ENCODE measurements at regions not wholly inside any gene's neighbourhood (a gene's known extent, or its start where the extent isn't known, plus 50 kb on each side); places are given as distances from the start of the nearest gene placed in this dataset.

DNA sequence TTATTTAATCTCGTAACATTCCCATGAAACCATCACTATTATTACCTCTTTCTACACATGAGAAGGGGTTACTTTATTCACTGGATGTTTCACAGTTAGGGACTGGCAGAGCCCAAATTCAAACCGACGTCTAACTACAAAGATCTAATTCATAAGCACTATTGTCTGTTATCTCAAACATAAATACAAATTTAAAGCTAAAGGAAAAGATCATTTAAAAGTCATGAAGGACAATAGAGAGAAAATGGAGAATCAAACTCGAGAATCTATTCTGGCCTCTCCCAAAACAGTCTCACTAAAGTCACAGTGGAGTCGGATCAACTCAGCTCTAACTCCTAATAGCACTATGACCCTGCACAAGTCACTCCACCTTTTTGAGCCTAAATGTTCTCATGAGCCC lies 287.7 kb downstream of the ZIC4 start:
- Histone ChIP-seq H2AFZ (ENCODE audit: low read depth, low read length, poor library complexity, severe bottlenecking) (peak overlapping the region; percentile 31), H3K27ac (ENCODE audit: low read depth, low read length) (no peak overlapping the region), H3K4me1 (ENCODE audit: control insufficient read depth in 1 of 2, insufficient read depth in 2 of 2, low read length in 2 of 2) (peaks cover 0 to 5% of the 10 kb centered on the region in 2 experiments; a peak in 2 of 4 replicates), H3K9ac (ENCODE audit: low read length) (no peak overlapping the region), H4K20me1 (ENCODE audit: insufficient read depth) (no peaks in the 10 kb centered on the region), H3K9me2 (ENCODE audit: insufficient read depth) (no peaks in the 10 kb centered on the region), H3K4me3 (replicated peaks in 1 of 2; ENCODE audit: low read depth in 1 of 2, low read length in 2 of 2) (no peak overlapping the region), H3K36me3 (ENCODE audit: control insufficient read depth in 1 of 2, insufficient read depth in 2 of 2, low read length in 2 of 2) (no peaks in the 10 kb centered on the region), H3K9me3 (ENCODE audit: control insufficient read depth in 1 of 2, insufficient read depth in 1 of 2, low read depth in 1 of 2, low read length in 2 of 2) (no peaks in the 10 kb centered on the region), H3K4me2 (ENCODE audit: low read length) (no peak overlapping the region), H3K79me2 (ENCODE audit: insufficient read depth, low read length) (no peaks in the 10 kb centered on the region), H3K27me3 (ENCODE audit: insufficient read depth, low read length) (no peaks in the 10 kb centered on the region)
- intact Hi-C loops (cut with micrococcal nuclease), result loop anchor here (10.0 kb wide), 1 partner anchor 956 kb away; no protein-coding TSS in a partner anchor
- ATAC-seq (no peak), DNase-seq (ENCODE audit: low read depth, low spot score) (no peak)
- ChIA-PET POLR2A (no interaction called here), RAD21 (ENCODE audit: low non-redundant PET in 1 of 2, low total read pairs in 2 of 2, uncharacterized antibody in 2 of 2, unreplicated experiment in 2 of 2) (no interaction called here), CTCF (interaction anchor here (1.8 kb wide), 1 partner anchor 301 kb away, joined by 5 read pairs; no protein-coding TSS in a partner anchor)
- TF ChIP-seq ZNF274 (IDR thresholded peaks at IDR 0.05; ENCODE audit: low read depth, low read length), result no peak
- no TSS peak for BruUV-seq (replicated peaks)

DNA sequence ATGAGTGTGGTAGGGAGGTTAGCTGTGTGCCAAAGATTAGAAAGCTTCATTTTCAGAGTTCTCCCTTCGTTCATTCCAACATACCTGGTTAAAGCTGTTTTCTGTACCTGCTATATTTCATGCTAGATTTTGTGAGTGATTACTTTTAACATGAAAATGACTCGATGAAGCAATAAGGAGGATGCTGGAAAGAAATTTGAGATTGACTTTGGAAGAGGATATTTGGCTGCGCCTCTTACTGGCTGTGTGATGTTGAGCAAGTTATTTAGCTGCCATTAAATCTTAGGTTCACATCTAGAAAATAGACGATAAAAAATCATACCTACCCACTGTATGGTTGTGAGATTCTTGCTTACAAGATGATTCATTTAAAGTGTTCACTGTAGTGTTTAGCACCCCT lies 288.7 kb downstream of the ZIC4 start:
- no TSS peak for BruUV-seq (replicated peaks)
- Histone ChIP-seq H3K9me2 (ENCODE audit: insufficient read depth) (no peaks in the 10 kb centered on the region), H3K27ac (ENCODE audit: low read depth, low read length) (no peak overlapping the region), H3K4me2 (ENCODE audit: low read length) (no peak overlapping the region), H3K27me3 (ENCODE audit: insufficient read depth, low read length) (no peaks in the 10 kb centered on the region), H3K9me3 (ENCODE audit: control insufficient read depth in 1 of 2, insufficient read depth in 1 of 2, low read depth in 1 of 2, low read length in 2 of 2) (no peaks in the 10 kb centered on the region), H2AFZ (ENCODE audit: low read depth, low read length, poor library complexity, severe bottlenecking) (no peak overlapping the region), H3K36me3 (ENCODE audit: control insufficient read depth in 1 of 2, insufficient read depth in 2 of 2, low read length in 2 of 2) (no peaks in the 10 kb centered on the region), H3K4me1 (ENCODE audit: control insufficient read depth in 1 of 2, insufficient read depth in 2 of 2, low read length in 2 of 2) (peaks cover 0 to 11% of the 10 kb centered on the region in 2 experiments; a peak in 2 of 4 replicates), H3K9ac (ENCODE audit: low read length) (no peak overlapping the region), H4K20me1 (ENCODE audit: insufficient read depth) (no peaks in the 10 kb centered on the region), H3K4me3 (replicated peaks in 1 of 2; ENCODE audit: low read depth in 1 of 2, low read length in 2 of 2) (no peak overlapping the region), H3K79me2 (ENCODE audit: insufficient read depth, low read length) (no peaks in the 10 kb centered on the region)
- ChIA-PET POLR2A (no interaction called here), CTCF (interaction anchor here (1.2 kb wide), 3 partner anchors 369 to 960 kb away, joined by 3 to 4 read pairs (median 3); no protein-coding TSS in a partner anchor), RAD21 (ENCODE audit: low non-redundant PET in 1 of 2, low total read pairs in 2 of 2, uncharacterized antibody in 2 of 2, unreplicated experiment in 2 of 2) (no interaction called here)
- DNase-seq (ENCODE audit: low read depth, low spot score) (no peak), ATAC-seq (no peak)
- intact Hi-C loops (cut with micrococcal nuclease), result loop anchor here (10.0 kb wide), 1 partner anchor 957 kb away; no protein-coding TSS in a partner anchor
- TF ChIP-seq EZH2phosphoT487 (IDR thresholded peaks at IDR 0.05; ENCODE audit: borderline replicate concordance), result no peak
- TF ChIP-seq, protein P1, sequence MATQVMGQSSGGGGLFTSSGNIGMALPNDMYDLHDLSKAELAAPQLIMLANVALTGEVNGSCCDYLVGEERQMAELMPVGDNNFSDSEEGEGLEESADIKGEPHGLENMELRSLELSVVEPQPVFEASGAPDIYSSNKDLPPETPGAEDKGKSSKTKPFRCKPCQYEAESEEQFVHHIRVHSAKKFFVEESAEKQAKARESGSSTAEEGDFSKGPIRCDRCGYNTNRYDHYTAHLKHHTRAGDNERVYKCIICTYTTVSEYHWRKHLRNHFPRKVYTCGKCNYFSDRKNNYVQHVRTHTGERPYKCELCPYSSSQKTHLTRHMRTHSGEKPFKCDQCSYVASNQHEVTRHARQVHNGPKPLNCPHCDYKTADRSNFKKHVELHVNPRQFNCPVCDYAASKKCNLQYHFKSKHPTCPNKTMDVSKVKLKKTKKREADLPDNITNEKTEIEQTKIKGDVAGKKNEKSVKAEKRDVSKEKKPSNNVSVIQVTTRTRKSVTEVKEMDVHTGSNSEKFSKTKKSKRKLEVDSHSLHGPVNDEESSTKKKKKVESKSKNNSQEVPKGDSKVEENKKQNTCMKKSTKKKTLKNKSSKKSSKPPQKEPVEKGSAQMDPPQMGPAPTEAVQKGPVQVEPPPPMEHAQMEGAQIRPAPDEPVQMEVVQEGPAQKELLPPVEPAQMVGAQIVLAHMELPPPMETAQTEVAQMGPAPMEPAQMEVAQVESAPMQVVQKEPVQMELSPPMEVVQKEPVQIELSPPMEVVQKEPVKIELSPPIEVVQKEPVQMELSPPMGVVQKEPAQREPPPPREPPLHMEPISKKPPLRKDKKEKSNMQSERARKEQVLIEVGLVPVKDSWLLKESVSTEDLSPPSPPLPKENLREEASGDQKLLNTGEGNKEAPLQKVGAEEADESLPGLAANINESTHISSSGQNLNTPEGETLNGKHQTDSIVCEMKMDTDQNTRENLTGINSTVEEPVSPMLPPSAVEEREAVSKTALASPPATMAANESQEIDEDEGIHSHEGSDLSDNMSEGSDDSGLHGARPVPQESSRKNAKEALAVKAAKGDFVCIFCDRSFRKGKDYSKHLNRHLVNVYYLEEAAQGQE (IDR thresholded peaks at IDR 0.05; ENCODE audit: low read depth), result no peak
- TF ChIP-seq ZFX (IDR thresholded peaks at IDR 0.05), result no peak
- TF ChIP-seq SRF (IDR thresholded peaks at IDR 0.05; ENCODE audit: low read depth), result no peak
- no peak for TF ChIP-seq YY1 (IDR thresholded peaks at IDR 0.05; ENCODE audit: extremely low read depth, insufficient replicate concordance, low read depth, low read length)
- TF ChIP-seq, protein P2, sequence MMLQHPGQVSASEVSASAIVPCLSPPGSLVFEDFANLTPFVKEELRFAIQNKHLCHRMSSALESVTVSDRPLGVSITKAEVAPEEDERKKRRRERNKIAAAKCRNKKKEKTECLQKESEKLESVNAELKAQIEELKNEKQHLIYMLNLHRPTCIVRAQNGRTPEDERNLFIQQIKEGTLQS (IDR thresholded peaks at IDR 0.05), result no peak
- TF ChIP-seq, protein P3, sequence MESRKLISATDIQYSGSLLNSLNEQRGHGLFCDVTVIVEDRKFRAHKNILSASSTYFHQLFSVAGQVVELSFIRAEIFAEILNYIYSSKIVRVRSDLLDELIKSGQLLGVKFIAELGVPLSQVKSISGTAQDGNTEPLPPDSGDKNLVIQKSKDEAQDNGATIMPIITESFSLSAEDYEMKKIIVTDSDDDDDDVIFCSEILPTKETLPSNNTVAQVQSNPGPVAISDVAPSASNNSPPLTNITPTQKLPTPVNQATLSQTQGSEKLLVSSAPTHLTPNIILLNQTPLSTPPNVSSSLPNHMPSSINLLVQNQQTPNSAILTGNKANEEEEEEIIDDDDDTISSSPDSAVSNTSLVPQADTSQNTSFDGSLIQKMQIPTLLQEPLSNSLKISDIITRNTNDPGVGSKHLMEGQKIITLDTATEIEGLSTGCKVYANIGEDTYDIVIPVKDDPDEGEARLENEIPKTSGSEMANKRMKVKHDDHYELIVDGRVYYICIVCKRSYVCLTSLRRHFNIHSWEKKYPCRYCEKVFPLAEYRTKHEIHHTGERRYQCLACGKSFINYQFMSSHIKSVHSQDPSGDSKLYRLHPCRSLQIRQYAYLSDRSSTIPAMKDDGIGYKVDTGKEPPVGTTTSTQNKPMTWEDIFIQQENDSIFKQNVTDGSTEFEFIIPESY (IDR thresholded peaks at IDR 0.05; ENCODE audit: extremely low read depth, insufficient replicate concordance, low read length), result no peak
- TF ChIP-seq, protein P4, sequence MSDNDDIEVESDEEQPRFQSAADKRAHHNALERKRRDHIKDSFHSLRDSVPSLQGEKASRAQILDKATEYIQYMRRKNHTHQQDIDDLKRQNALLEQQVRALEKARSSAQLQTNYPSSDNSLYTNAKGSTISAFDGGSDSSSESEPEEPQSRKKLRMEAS (IDR thresholded peaks at IDR 0.05), result no peak
- TF ChIP-seq ZNF274 (IDR thresholded peaks at IDR 0.05; ENCODE audit: low read depth, low read length), result no peak
- TF ChIP-seq POLR2A (IDR thresholded peaks at IDR 0.05; ENCODE audit: borderline replicate concordance, extremely low read depth, insufficient read depth, insufficient read length), result no peak
- TF ChIP-seq CEBPB (IDR thresholded peaks at IDR 0.05; ENCODE audit: low read depth), result no peak
- TF ChIP-seq EGR1 (IDR thresholded peaks at IDR 0.05; ENCODE audit: low read depth), result no peak
